Dermis blood vessel endothelial cell (primary cell): ENCODE measurements at regions not wholly inside any gene's neighbourhood (a gene's known extent, or its start where the extent isn't known, plus 50 kb on each side); places are given as distances from the start of the nearest gene placed in this dataset.

Source experiments
- DNase-seq: peaks from one replicate; pipeline ENCODE4 v3.0.0; 2010

DNA sequence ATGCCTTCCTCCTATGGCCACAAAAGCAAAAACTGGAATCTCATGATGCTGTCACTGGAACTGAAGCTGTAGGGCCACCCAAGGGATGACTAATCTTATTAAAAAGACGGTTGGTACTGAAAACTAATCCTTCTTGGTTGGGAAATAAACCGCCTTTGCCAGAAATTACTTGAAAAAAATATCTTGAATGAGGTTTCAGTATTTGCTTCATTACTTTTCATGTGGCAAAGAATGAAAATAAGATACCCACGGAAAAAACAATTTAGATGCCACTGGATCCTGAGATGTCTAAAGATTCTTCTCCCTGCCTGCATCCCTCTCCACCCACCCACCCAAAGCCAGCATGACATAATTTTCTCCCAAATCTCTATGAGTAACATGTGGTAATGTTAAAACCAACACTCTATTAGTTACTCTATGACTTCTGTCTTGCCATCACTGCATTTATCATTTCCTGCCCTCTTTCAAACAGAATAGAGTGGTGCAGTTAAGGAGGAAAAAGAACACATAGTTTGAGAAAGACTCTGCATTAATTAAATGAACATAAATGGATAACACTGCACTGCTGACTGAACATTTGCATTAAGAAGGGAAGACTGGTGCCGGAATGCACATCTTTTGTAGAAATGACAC, 111.8 kb upstream of the DPH6 start:
- DNase-seq = no peak

DNA sequence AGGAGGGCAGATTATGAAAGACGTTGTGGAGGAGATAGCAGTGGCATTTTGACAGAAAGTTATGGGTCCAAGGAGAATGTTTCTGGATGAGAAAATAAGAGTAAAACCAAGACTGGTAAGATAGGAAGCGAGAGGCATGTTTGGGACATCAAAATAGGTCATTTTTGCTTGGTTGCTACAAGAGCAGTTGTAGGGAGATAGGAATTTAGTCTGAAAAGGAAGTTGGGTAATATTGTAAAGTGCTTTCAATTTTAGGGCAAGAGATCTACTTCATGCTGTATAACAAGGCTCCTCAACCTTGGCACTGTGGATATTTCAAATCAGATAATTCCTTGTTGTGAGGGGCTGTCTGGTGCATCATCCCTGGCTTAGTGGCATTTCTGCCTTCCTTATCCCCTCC, 118.0 kb upstream of the DPH6 start:
- DNase-seq = no peak

DNA sequence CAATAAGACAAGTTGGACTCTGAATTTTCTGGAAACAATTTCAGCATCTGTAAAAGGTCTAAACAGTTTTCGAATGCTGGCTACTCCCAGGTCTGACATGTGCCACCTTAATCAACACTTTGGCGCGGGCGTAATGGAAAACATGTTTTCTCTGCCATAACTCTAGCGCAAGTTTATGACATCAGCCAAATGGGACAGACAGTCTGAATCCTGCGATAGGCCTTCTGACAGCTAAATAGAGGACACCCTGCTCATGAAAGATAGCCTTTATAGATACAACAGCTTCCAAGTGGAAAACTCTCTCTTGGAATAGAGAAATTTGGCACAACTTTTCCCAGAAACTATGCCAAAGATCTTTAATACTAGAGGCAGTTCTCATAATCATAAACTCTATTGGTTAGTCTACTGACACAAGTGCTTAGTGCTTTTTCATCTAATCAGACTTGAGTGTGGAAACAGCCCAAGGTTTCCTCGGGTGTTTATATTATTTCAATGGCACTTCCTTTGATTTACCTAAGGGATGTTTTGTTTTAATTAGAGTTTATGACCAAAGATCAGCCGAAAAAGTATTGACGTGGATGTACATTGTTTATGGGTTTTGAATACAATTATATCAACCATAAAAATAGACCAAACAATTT, 120.1 kb upstream of the DPH6 start:
- peak; percentile 35 for DNase-seq

DNA sequence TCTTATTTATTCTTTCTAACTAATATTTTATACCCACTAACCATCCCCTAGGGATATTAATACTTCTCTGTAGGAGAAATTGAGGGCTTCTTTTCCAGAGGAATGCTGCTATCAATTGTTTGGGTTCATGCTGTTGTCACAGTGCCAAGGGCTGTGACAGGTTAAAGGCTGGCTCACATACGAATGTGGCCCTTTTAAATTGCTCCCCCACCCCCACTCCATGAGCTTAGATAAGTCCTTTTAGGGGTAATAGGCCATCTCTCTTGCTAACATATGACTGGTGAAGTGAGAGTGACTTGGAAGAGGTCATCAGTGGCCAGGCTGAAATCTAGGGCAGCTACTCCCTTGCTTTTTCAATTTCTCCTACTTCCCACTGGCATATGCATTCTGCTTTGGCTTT, 121.9 kb upstream of the DPH6 start:
- no peak for DNase-seq

DNA sequence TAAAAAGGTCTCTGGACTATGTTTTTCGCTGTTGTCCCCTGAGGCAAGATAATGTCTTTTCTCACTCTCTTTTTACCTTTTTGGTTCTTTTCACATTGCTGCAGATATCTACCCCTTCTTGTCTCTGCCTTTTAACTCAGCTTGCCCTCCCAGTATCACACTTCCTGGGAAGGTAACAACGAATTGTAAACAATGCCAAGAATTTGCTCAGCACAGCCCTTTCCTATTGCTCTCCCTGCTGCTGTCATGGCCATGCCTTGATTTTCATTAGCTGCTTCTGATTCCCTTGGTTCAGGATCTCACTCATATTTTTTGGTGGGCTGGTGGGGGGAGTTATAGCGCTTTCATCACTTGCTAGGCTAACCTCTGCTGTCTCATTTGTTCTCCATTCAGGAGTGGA, 123.1 kb upstream of the DPH6 start:
- peak; percentile 35 for DNase-seq

DNA sequence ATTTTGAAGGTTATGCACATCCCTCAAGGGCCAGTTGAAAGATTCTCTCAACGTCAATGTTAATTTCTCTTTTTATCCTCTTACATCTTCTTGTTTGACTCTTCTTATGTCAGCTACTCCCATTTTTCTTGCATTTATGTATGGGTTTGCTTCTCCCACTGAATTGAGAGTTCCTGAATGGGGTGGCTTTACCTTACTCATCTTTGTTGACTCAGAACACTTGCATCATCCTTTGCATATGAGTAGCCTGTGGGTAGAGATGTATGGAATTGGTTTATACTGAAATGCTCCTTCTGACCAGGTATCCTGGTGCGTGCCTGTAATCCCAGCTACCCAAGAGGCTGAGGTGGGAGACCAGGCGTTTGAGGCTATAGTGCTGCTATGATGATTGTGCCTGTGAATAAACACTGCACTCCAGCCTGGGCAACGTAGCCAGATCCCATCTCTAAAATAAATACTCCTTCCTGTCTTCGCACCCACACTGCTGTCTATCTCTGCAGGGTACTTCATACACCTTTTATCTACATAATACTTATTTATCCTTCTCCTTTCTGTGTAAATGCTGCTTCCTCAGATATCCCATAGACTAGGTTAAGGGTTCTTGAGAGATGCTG, 123.6 kb upstream of the DPH6 start:
- DNase-seq = no peak

DNA sequence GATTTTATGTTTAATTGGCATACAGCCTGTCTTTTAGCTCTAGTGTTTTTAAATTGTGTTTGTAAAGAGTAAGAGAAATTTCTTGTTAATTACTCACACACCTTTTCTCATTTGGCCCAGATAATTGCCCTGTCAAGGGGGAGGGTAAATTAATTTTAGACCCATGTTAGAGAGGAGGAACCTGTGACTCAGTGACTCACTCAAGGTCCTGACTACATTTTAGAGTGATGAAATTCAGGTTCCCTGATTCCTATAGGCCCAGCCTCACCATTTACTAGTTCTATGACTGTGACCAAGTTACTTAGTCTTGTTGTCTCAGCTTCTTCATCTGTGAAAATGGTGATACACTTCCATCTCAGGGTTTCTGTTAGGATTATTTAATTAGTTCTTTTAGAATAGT, 125.2 kb upstream of the DPH6 start:
- no peak for DNase-seq

DNA sequence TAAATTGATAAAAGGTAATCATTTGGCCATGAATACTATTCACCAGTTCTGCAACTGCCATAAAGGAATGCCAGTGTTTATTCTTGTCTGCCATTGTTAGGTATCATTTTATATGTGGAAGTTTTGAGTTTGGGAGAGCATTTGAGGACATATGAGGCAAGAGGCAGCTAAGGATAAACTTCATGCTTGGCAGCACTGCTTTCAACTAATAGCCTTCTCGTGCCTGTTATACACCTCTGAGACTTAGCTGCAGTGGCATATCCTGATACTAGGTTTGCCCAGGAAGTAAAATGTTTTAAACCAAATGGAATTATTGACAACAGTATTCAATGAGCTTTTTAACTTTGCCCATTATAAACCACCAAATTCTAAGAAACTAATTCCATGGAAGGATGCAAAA, 126.0 kb upstream of the DPH6 start:
- no peak for DNase-seq

DNA sequence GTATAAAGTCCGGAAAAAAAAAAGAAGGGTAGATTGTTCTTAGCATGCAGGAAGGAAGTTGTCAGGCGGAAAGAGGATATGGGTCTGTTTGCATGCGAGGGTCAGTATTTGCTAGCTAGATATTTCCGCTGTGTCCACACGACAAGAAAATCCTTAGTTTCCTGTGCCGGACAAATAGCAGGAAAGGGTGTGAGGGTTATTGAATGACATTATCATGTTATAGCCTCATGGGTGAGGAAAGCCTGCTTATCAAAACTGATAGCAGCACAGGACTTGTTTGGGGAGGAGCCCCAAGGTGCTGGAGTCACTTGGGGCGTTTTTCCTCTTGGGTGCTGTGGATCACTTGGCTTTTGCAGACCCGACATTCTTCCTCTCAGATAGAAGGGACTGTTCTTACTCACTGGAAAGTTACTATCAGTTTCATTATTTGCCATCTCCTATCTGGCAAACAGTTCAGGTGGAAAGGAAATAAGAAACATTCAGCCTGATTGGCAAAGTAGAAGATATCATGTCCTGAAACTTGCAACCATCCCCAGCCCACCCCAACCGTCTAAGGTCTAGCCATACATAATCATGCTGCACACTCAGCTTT, 127.2 kb upstream of the DPH6 start:
- DNase-seq = peak; percentile 84

DNA sequence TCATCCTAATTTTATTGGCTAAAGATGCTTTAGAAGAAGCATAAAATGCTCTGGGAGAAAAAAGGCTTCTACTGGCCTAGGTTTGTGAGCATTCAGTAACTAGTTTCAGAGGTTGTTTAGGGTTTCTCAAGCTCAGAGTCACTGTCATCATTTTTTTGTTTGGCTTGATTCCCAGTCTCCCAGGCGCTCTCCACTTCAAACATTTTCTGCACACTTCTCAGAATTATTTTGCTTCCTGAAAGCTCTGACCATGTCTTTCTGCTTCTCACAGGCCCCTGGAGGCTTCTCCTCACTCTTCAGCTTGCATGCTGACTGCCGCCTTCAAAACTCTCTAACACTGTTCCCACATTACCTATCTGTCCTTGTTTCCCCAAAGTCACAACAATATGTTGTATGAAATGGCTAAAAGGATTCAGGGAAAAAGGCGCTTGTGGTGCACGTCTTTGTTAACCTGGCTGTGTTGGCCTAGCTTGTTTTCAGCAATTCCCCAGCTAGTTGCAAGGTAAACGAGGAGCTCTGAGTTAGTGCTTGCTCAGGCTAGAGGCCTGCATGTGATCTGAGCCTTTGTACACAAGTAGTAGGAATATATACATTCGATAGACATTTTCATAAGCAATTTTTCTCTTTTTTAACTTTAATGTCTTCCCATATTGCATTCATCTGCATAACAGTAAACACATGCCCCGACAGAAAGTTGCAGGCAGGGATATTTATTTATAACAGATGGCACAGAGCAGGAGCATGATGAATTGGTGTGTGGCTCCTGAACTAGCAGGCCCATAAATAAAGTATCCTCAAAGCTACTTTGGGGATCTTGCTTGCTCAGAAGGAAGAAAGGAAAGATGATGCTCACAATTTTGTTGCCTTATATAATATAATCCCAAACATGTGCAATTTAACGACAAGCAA, 129.2 kb upstream of the DPH6 start:
- DNase-seq = peak; percentile 59

DNA sequence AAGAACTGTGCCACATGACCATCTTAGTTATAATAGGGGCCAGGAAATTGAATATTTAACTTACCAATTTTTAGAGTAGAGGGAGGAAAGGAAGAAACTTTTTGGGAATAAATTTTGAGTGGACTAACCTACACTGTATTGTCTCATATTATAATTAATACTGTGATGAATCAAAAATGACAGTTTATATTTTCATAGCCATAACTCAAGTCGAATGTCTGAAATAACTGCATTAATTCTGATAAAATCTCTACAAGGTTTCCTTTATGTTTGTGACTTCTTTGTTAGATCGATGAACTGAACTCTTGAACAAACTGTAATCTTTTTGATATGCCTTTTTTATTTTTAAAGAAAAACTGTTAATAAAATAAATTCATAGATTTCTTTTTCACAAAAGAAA, 132.8 kb upstream of the DPH6 start:
- DNase-seq = no peak

DNA sequence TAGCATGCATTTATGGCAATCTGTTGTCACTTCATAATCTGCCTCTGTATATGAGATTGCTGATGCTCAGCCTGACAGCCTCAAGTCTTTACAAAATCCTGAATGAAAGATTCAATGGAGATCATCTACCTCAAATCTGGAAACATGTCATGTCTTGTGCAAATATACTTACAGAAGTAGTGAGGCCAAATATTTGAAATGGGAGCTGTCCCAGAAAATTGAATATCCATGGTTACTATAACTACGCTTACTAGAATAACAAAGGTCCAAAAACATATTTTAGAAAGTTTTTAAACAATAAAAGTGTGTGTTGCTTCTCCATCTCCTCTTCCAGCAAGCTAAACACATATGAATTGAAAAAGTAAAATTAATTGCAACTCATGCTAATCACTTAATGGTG, 133.2 kb upstream of the DPH6 start:
- no peak for DNase-seq

DNA sequence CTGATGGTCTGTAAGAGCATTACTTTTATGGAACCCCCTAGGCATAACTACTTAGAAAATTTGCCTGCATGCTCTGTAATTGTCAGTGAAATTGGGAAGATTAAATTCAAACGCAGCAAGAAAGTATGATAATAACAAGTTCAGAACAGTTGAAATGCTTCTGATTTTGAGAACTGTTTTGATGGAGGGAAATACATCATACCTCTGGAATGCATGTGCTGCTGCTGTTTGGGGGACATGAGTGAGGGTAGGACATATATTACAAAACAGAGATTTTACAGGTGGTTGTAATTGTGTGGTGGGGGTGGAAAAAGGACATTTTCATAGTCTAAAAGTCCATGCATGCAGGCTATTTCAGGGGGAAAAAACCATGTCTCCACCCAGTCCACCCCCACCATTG, 135.0 kb upstream of the DPH6 start:
- DNase-seq = peak; percentile 59

DNA sequence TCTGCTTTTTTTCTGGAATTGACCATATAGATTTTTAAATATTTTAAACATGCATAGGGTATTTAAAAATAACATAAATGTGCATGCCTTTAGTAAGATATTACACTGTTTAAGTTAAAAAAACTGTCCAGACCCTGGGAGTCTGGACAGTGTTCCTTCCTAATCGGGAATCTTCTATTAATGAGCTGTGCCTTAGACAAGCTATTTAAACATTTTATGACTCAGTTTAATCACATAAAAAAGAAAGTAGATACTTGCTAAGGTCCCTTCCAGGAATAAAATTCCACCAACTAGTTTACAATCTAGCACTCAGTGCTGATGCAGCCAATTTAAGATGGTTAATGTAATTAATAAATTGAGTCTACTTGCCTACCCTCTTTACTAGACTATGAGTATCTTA, 140.4 kb upstream of the DPH6 start:
- DNase-seq = no peak

DNA sequence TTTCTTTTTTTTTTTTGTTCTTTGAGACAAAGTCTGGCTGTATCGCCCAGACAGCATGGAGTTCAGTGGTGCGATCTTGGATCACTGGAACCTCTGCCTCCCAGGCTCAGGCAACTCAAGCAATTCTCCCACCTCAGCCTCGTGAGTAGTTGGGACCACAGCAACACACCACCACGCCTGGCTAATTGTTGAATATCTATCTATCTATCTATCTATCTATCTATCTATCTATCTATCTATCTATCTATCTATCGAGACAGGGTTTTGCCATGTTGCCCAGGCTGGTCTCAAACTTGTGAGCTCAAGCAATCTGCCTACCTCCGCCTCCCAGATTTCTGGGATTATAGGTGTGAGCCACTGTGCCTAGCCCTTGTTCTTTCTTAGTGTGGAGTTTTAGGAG, 143.3 kb upstream of the DPH6 start:
- no peak for DNase-seq

DNA sequence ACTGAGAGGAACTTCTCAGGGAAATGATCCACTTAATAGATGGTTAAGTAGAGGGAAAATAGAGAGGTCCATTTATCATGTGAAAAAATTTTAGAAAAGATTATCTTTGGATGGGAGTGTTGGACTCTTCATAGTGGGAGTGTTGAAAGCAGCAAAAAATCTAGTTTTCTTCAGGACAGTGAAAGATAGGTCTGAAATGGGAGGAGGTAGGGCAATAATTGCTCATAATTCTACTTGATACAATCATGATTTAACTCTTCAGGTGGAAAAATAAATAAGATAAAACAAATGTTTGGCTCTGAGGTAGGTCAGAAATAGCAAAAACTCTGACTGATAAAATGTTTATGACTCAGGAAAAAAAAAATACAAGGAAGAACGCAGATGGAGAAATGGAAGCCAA, 144.1 kb upstream of the DPH6 start:
- no peak for DNase-seq

DNA sequence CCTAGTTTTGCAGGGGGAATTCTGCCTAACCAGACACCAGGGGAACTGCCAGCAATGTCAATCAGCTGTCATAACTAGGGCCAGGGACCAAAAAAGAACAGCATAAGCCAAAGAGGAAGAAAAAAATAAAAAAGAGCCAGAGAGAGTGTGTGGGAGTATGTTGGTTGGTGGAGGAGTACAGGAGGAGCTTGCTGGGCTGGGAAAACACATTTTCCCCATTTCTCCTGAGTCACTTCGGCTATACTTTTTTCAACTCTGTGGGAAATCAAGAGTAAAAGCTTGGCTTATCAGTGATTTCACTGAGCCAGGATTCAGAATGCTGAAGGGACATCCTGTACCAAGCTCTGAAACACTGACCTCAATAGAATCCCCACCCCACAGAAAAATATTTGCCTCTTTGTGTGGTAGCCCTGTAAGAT, 144.7 kb upstream of the DPH6 start:
- peak; percentile 92 for DNase-seq

DNA sequence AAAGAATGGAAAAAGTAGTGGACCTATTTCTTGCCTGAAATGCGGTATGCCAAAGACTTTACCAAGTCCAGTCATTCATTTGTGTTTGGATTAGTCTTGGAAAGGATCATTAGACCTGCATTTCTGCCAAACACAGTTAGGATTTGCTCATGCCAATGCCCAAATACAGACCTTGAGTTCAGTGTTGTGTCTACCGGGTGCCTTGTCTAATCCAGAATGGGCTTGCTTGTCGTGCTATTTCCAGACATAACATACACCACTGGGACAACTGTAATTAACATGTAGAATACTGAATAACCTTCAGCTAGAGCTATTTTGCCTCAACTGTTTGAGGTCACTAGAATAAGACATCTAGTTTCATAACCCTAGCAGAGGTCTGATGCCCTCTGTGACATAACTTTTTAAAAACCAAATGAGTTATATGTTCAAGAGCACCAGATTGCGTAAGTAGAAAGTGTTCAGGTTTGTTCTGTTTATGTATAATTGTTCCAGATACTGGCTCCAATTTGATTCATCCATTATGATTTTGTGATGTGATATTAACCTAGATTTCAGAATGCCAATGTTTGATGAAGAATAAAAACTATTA, 145.3 kb upstream of the DPH6 start:
- no peak for DNase-seq

DNA sequence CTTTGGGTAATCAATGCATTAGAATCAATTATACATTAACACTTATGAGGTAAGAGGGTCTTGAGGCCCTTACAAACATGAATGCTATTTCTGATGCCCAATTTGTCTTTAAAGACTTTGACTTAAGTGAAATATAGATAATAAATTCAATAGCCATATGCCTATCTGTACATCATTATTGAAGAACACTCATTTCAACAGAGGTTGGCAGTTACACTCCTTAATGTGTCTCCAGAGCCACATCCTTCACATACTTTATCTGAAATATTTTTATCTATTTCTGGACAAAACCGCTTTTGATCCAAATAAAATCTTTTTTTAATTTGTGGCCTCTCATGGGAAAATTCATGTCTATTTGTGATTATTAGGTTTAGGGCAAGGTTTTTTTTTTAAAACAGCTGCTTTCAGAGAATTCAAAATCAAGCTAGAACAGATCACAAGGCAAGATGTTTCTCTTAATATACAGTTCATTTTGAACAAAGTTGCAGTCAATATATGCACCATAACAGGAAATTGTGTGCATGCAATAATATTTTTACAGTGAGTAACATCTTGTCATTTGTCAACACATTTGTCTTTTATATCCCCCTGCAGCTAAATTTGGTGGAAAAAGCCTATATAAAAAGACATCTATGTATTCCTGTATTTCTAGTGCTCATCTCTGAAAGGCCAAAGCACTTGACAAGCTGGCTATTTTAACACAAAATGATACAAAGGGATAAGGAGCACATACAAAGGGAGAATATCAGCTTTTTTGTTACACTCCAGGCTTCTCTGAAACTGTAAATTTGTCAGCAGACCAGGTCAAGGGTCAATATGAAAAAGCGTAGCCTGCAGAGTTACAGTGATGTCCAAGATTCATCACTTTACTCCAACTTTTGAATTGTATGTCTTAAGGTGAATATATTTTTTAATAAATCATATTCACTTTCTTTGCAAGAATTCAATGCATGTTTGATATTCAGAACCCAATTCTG, 146.2 kb upstream of the DPH6 start:
- DNase-seq = peak; percentile 59

DNA sequence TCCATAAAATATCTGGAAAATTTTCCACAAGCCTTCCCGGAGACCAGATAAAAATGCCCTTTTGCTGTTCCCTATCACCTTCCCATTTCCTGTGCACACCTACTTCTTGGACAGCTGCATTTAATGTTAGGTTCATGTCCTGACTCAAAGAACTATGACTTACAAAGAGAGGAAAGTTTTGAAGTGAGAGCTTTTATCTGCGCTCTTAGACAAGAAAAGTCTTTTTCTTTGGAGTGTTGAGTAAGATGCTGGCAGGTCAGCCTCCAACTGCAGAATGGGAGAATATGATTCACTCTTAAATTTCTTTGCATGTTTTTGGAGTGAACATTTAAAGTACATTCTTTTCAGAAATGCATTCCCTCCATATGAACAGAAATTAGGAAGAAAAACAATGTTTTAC, 147.3 kb upstream of the DPH6 start:
- DNase-seq = no peak

DNA sequence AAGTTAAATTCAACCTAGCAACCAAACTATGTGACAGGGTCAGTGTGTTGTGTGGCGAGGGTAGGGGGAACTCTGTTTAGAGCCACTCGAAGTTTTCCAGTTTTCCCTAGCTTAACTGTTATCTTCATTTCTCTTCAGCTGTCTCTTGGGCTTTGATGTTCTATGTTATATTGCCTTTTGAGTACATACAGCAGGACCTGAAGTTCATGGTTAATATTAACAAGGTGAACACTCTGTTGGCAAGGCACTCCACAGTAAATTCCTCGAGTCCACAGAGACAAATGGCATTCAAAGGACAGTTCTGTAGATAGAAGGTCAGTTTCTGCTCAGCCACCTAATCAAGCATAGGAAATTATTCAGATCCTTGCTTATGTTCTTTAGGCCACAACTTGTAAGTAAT, 147.9 kb upstream of the DPH6 start:
- no peak for DNase-seq
